OCI-LY1 (cell line): ENCODE measurements at regions not wholly inside any gene's neighbourhood (a gene's known extent, or its start where the extent isn't known, plus 50 kb on each side); places are given as distances from the start of the nearest gene placed in this dataset.
"Not testable (repeated sequence)": the region's sequence is repeated elsewhere in the genome, so short reads cannot be mapped to it uniquely, and the experiment has no call there.

Source experiments
- H2AFZ ChIP-seq: fragments of 200-600 bp; sonication (generic), shearing (Covaris generic); 2 replicates; pipeline ENCODE4 v1.6.0; 2014; ENCODE audit warnings: antibody characterized with exemption, mild to moderate bottlenecking, low read length
- H3F3A ChIP-seq: fragments of 200-600 bp; sonication (generic), shearing (Covaris generic); 2 replicates; pipeline ENCODE4 v1.6.0; 2014; ENCODE audit warnings: mild to moderate bottlenecking, antibody characterized with exemption, low read length, moderate library complexity; ENCODE audit not compliant: insufficient read depth
- H3K27ac ChIP-seq: fragments of 200-600 bp; sonication (generic); 2 replicates; pipeline ENCODE4 v1.5.1; 2014; ENCODE audit warnings: low read length, mixed run types, mild to moderate bottlenecking, low read depth; ENCODE audit not compliant: poor library complexity, severe bottlenecking
- H3K27me3 ChIP-seq: fragments of 200-600 bp; sonication (generic); 2 replicates; pipeline ENCODE4 v1.6.0; 2014; ENCODE audit warnings: antibody characterized with exemption, mild to moderate bottlenecking, low read length, moderate library complexity; ENCODE audit not compliant: insufficient read depth
- H3K36me3 ChIP-seq: fragments of 200-600 bp; sonication (generic); 2 replicates; pipeline ENCODE4 v1.6.1; 2014; ENCODE audit warnings: mild to moderate bottlenecking, antibody characterized with exemption, low read length, moderate library complexity, mixed read lengths; ENCODE audit not compliant: insufficient read depth
- H3K4me1 ChIP-seq: fragments of 200-600 bp; sonication (generic); 2 replicates; pipeline ENCODE4 v1.5.1; 2014; ENCODE audit warnings: mild to moderate bottlenecking, low read length, moderate library complexity; ENCODE audit not compliant: insufficient read depth, severe bottlenecking
- H3K4me2 ChIP-seq: fragments of 200-600 bp; sonication (generic), shearing (Covaris generic); 2 replicates; pipeline ENCODE4 v1.6.1; 2014; ENCODE audit warnings: low read length
- H3K4me3 ChIP-seq: fragments of 200-600 bp; sonication (generic); 2 replicates; pipeline ENCODE4 v1.5.1; 2014; ENCODE audit warnings: low read length, low read depth, mild to moderate bottlenecking, mixed read lengths; ENCODE audit not compliant: poor library complexity, severe bottlenecking
- H3K79me2 ChIP-seq: fragments of 200-600 bp; shearing (Covaris generic); 2 replicates; pipeline ENCODE4 v1.6.1; 2016; ENCODE audit warnings: mixed run types, low read length, mixed read lengths; ENCODE audit not compliant: insufficient read depth
- H3K9ac ChIP-seq: fragments of 200-600 bp; sonication (generic), shearing (Covaris generic); 2 replicates; pipeline ENCODE4 v1.6.1; 2014; ENCODE audit warnings: mild to moderate bottlenecking, low read length, mixed read lengths
- H3K9me2 ChIP-seq: fragments of 200-600 bp; sonication (generic), shearing (Covaris generic); 2 replicates; pipeline ENCODE4 v1.6.1; 2014; ENCODE audit warnings: low read depth, mild to moderate bottlenecking, low read length, mixed read lengths
- H3K9me3 ChIP-seq: fragments of 200-600 bp; shearing (Covaris generic); 2 replicates; pipeline ENCODE4 v1.6.1; 2014; ENCODE audit warnings: low read length, mixed read lengths
- H4K20me1 ChIP-seq: fragments of 200-600 bp; sonication (generic), shearing (Covaris generic); 2 replicates; pipeline ENCODE4 v1.6.0; 2016; ENCODE audit warnings: mild to moderate bottlenecking, low read length; ENCODE audit not compliant: insufficient read depth
- EZH2 ChIP-seq: fragments of 200-600 bp; sonication (generic), shearing (Covaris generic); IDR thresholded peaks from 2 replicates; pipeline ENCODE4 v1.8.0; 2017; ENCODE audit warnings: borderline replicate concordance, mixed run types, mild to moderate bottlenecking, antibody characterized with exemption, low read length, moderate library complexity, mixed read lengths
- TF ChIP-seq, protein P1 (sequence below): fragments of 200-600 bp; sonication (generic), shearing (Covaris generic); IDR thresholded peaks from 2 replicates; pipeline ENCODE4 v1.5.1; 2017; ENCODE audit warnings: mild to moderate bottlenecking, antibody characterized with exemption, low read length, moderate library complexity, mixed read lengths

- Histone ChIP-seq H3K9me2 (no peaks in the 10 kb centered on the region), H3K9ac (no peak overlapping the region), H3K9me3 (no peaks in the 10 kb centered on the region), H3K4me1 (no peaks in the 10 kb centered on the region), H4K20me1 (no peaks in the 10 kb centered on the region), H3K27me3 (no peaks in the 10 kb centered on the region), H3K36me3 (no peaks in the 10 kb centered on the region), H3F3A (no peaks in the 10 kb centered on the region), H3K4me2 (no peak overlapping the region), H2AFZ (no peak overlapping the region), H3K27ac (no peak overlapping the region), H3K79me2 (no peaks in the 10 kb centered on the region), H3K4me3 (no peak overlapping the region)
- TF ChIP-seq EZH2, result no peak
- TF ChIP-seq, protein P1, sequence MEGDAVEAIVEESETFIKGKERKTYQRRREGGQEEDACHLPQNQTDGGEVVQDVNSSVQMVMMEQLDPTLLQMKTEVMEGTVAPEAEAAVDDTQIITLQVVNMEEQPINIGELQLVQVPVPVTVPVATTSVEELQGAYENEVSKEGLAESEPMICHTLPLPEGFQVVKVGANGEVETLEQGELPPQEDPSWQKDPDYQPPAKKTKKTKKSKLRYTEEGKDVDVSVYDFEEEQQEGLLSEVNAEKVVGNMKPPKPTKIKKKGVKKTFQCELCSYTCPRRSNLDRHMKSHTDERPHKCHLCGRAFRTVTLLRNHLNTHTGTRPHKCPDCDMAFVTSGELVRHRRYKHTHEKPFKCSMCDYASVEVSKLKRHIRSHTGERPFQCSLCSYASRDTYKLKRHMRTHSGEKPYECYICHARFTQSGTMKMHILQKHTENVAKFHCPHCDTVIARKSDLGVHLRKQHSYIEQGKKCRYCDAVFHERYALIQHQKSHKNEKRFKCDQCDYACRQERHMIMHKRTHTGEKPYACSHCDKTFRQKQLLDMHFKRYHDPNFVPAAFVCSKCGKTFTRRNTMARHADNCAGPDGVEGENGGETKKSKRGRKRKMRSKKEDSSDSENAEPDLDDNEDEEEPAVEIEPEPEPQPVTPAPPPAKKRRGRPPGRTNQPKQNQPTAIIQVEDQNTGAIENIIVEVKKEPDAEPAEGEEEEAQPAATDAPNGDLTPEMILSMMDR, result no peak
These were observed 297.0 kb upstream of the INTU start for GRCh38 chr4:127335732-127336131.

DNA sequence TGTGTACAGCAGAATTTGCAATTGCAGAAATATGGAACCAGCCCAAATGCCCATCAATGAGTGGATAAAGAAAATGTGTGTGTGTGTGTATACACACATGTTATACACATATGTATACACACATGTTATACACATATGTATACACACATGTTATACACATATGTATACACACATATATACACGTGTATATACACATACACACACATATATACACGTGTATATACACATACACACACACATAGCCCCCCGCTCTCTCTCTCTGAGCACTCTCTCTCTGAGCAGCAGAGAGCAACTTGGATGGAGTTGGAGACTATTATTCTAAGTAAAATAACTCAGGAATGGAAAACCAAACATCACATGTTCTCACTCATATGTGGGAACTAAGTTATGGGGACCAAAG, 289.6 kb upstream of the INTU start:
- H3K4me2 ChIP-seq, H4K20me1 ChIP-seq, H3K9me2 ChIP-seq, H3K27ac ChIP-seq, H3F3A ChIP-seq, H3K27me3 ChIP-seq, H3K4me1 ChIP-seq, H3K4me3 ChIP-seq, H3K9ac ChIP-seq, H3K9me3 ChIP-seq, H2AFZ ChIP-seq, H3K79me2 ChIP-seq, H3K36me3 ChIP-seq: not testable (repeated sequence)

DNA sequence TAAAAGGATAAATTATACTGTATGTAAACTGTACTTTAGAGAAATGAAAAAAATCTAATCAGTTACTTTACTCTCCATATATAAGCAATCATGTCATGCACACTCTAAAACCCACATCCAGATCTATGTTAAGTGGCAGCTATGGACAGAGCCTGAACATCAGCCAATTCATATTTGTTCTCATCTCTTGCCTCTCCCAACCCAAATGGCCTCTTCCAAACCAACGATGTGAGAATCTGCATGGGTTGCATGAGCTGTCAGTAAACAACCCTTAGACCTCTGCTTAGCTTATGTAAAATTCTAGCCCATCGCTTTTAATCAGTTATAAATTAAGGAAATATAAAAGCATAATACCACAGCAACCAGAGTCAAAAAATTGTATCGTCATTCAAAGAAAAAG, 288.7 kb upstream of the INTU start:
- H3K4me3 ChIP-seq, result no peak overlapping the region
- no peak overlapping the region for H2AFZ ChIP-seq
- H3K4me1 ChIP-seq, result no peaks in the 10 kb centered on the region
- no peaks in the 10 kb centered on the region for H4K20me1 ChIP-seq
- no peaks in the 10 kb centered on the region for H3K79me2 ChIP-seq
- TF ChIP-seq, protein P1, result no peak
- TF ChIP-seq EZH2, result no peak
- H3K9me3 ChIP-seq, result no peaks in the 10 kb centered on the region
- no peak overlapping the region for H3K4me2 ChIP-seq
- no peaks in the 10 kb centered on the region for H3F3A ChIP-seq
- no peaks in the 10 kb centered on the region for H3K9me2 ChIP-seq
- H3K27me3 ChIP-seq, result no peaks in the 10 kb centered on the region
- no peaks in the 10 kb centered on the region for H3K36me3 ChIP-seq
- no peak overlapping the region for H3K9ac ChIP-seq
- H3K27ac ChIP-seq, result no peak overlapping the region

DNA sequence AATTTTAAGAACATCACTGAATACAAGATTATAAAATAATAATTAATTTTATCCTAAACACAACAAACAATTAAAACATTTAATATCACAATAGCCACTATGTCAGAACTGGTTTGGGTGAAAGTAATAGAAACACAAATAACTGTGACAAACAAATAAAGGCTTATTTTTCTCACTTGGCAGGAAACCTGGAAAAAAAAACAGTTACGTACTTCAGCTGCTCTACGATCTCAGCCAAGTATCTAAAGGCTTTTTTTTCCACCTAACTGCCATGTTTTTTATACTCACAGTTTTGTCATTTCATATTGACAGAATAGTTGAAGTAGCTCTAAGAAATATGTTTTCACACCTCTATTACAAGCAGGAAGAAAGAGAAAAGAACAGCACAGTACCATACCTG, 284.8 kb upstream of the INTU start:
- Histone ChIP-seq H3K79me2 (no peaks in the 10 kb centered on the region), H3K4me1 (no peaks in the 10 kb centered on the region), H2AFZ (no peak overlapping the region), H3K27me3 (no peaks in the 10 kb centered on the region), H3K9me2 (no peaks in the 10 kb centered on the region), H3K4me3 (no peak overlapping the region), H3K36me3 (no peaks in the 10 kb centered on the region), H3K4me2 (no peak overlapping the region), H3K9me3 (no peaks in the 10 kb centered on the region), H3K9ac (no peak overlapping the region), H3K27ac (no peak overlapping the region), H3F3A (no peaks in the 10 kb centered on the region), H4K20me1 (no peaks in the 10 kb centered on the region)
- TF ChIP-seq, protein P1, result no peak
- TF ChIP-seq EZH2, result no peak
